GM23338 (cell line): ENCODE measurements at regions not wholly inside any gene's neighbourhood (a gene's known extent, or its start where the extent isn't known, plus 50 kb on each side); places are given as distances from the start of the nearest gene placed in this dataset.

Source experiments
- ATAC-seq: fragments of 200-7000 bp; cut with Tn5 transposase; 3 replicates; pipeline ENCODE4 v1.9.1; 2020
- DNase-seq: peaks from one replicate; pipeline ENCODE4 v3.0.0-alpha.2; 2015; ENCODE audit warnings: low spot score
- H2AFZ ChIP-seq: fragments of 200-600 bp; sonication (generic); 2 replicates; pipeline ENCODE4 v1.8.0; 2016; ENCODE audit warnings: antibody characterized with exemption, mild to moderate bottlenecking, moderate library complexity
- H3F3A ChIP-seq: fragments of 200-600 bp; sonication (generic); replicated peaks from 2 replicates; pipeline ENCODE4 v1.8.0; 2017; ENCODE audit warnings: antibody characterized with exemption, mixed run types, low read depth
- H3K27ac ChIP-seq: fragments of 200-600 bp; sonication (generic); 2 replicates; pipeline ENCODE4 v1.6.1; 2016; ENCODE audit warnings: low read depth
- H3K27me3 ChIP-seq: fragments of 200-600 bp; sonication (generic); 2 replicates; pipeline ENCODE4 v1.8.0; 2016; ENCODE audit warnings: mild to moderate bottlenecking, mixed run types, moderate library complexity; ENCODE audit not compliant: insufficient read depth
- H3K36me3 ChIP-seq: fragments of 200-600 bp; sonication (generic); 2 replicates; pipeline ENCODE4 v1.8.0; 2016; ENCODE audit warnings: mild to moderate bottlenecking; ENCODE audit not compliant: insufficient read depth
- H3K4me1 ChIP-seq: fragments of 200-600 bp; sonication (generic); 2 replicates; pipeline ENCODE4 v1.8.0; 2016; ENCODE audit warnings: mild to moderate bottlenecking, moderate library complexity; ENCODE audit not compliant: insufficient read depth
- H3K4me2 ChIP-seq: fragments of 200-600 bp; sonication (generic); 2 replicates; pipeline ENCODE4 v1.7.1; 2017; ENCODE audit warnings: mixed run types
- H3K4me3 ChIP-seq: fragments of 200-600 bp; sonication (generic); 2 replicates; pipeline ENCODE4 v1.6.1; 2016; ENCODE audit warnings: mixed run types
- H3K79me2 ChIP-seq: fragments of 200-600 bp; sonication (generic); replicated peaks from 2 replicates; pipeline ENCODE4 v1.8.0; 2017; ENCODE audit warnings: mild to moderate bottlenecking; ENCODE audit not compliant: insufficient read depth
- H3K9me2 ChIP-seq: fragments of 200-600 bp; sonication (generic); 2 replicates; pipeline ENCODE4 v1.8.0; 2017; ENCODE audit not compliant: insufficient read depth
- H4K20me1 ChIP-seq: fragments of 200-600 bp; sonication (generic); replicated peaks from 2 replicates; pipeline ENCODE4 v1.8.0; 2017; ENCODE audit warnings: mild to moderate bottlenecking; ENCODE audit not compliant: insufficient read depth
- H3K27ac Mint-ChIP-seq: 2 replicates; pipeline ENCODE4 v1.8.0; 2020; ENCODE audit warnings: inconsistent platforms, mild to moderate bottlenecking, moderate library complexity, mixed read lengths
- H3K27me3 Mint-ChIP-seq: 3 replicates; pipeline ENCODE4 v1.8.0; 2022; ENCODE audit warnings: low read depth, mild to moderate bottlenecking, moderate library complexity, mixed read lengths, inconsistent platforms; ENCODE audit not compliant: insufficient read depth, poor library complexity
- H3K36me3 Mint-ChIP-seq: 3 replicates; pipeline ENCODE4 v1.8.0; 2021; ENCODE audit warnings: low read depth, mild to moderate bottlenecking, inconsistent platforms, moderate library complexity, mixed read lengths
- H3K4me1 Mint-ChIP-seq: 3 replicates; pipeline ENCODE4 v1.8.0; 2020; ENCODE audit warnings: mild to moderate bottlenecking, inconsistent platforms, mixed read lengths
- H3K4me3 Mint-ChIP-seq: 3 replicates; pipeline ENCODE4 v1.8.0; 2021; ENCODE audit warnings: moderate library complexity, mild to moderate bottlenecking, inconsistent platforms, mixed read lengths
- H3K9me3 Mint-ChIP-seq: 3 replicates; pipeline ENCODE4 v1.8.0; 2020; ENCODE audit warnings: moderate library complexity, mild to moderate bottlenecking, inconsistent platforms, mixed read lengths
- CREB1 ChIP-seq: fragments of 250-450 bp; sonication (Bioruptor Pico); IDR thresholded peaks from 2 replicates; pipeline ENCODE4 v1.5.0; 2020; ENCODE audit warnings: low read depth, mild to moderate bottlenecking, moderate library complexity
- CTCF ChIP-seq, 2 experiments: fragments of 200-600 bp in 1 of 2; sonication (generic) in 1 of 2; conservative IDR thresholded peaks; 2 replicates each; pipeline versions ENCODE4 v1.5.1 to v1.6.1; 2016 to 2017; ENCODE audit warnings: antibody characterized with exemption in 2 of 2, low read depth in 2 of 2, mild to moderate bottlenecking in 2 of 2, moderate library complexity in 1 of 2
- ETS1 ChIP-seq: IDR thresholded peaks from 2 replicates; pipeline ENCODE4 v1.6.1; 2016; ENCODE audit warnings: antibody characterized with exemption
- EZH2 ChIP-seq: fragments of 200-600 bp; sonication (generic); IDR thresholded peaks from one replicate; pipeline ENCODE4 v1.8.0; 2017; ENCODE audit warnings: antibody characterized with exemption, mild to moderate bottlenecking, low read depth; ENCODE audit not compliant: unreplicated experiment
- EZH2phosphoT487 ChIP-seq: fragments of 200-600 bp; sonication (generic); IDR thresholded peaks from one replicate; pipeline ENCODE4 v1.8.1; 2018; ENCODE audit warnings: antibody characterized with exemption; ENCODE audit not compliant: unreplicated experiment
- JUNB ChIP-seq: IDR thresholded peaks from one replicate; pipeline ENCODE4 v1.6.1; 2016; ENCODE audit warnings: antibody characterized with exemption; ENCODE audit not compliant: unreplicated experiment
- NANOG ChIP-seq: IDR thresholded peaks from 2 replicates; pipeline ENCODE4 v1.6.1; 2016; ENCODE audit warnings: antibody characterized with exemption, borderline replicate concordance
- POLR2AphosphoS5 ChIP-seq: IDR thresholded peaks from 2 replicates; pipeline ENCODE4 v1.6.1; 2016; ENCODE audit warnings: antibody characterized with exemption, low read depth
- REST ChIP-seq: IDR thresholded peaks from one replicate; pipeline ENCODE4 v1.6.1; 2018; ENCODE audit warnings: antibody characterized with exemption; ENCODE audit not compliant: unreplicated experiment
- STAT1 ChIP-seq: IDR thresholded peaks from one replicate; pipeline ENCODE4 v1.6.1; 2016; ENCODE audit warnings: antibody characterized with exemption; ENCODE audit not compliant: unreplicated experiment
- ZNF114 ChIP-seq: fragments of 250-450 bp; sonication (Bioruptor Pico); IDR thresholded peaks from 2 replicates; pipeline ENCODE4 v1.5.0; 2020; ENCODE audit warnings: mild to moderate bottlenecking, moderate library complexity
- ZNF331 ChIP-seq: fragments of 250-450 bp; sonication (Bioruptor Pico); IDR thresholded peaks from 2 replicates; pipeline ENCODE4 v1.5.0; 2020; ENCODE audit warnings: low read depth, mild to moderate bottlenecking, moderate library complexity
- ZNF462 ChIP-seq: fragments of 250-450 bp; sonication (Bioruptor Pico); IDR thresholded peaks from 2 replicates; pipeline ENCODE4 v1.5.0; 2020; ENCODE audit warnings: mild to moderate bottlenecking, moderate library complexity

- ATAC-seq (no peak), DNase-seq (no peak)
- no peaks in the 10 kb centered on the region for H3K27me3 ChIP-seq
Measured at GRCh38 chr9:106218854-106219253, 524.5 kb downstream of the TMEM38B start.

More at GRCh38 chr9:106218854-106219253, 524.5 kb downstream of the TMEM38B start:
- H3K4me1 ChIP-seq, result 0 out of 2 replicates have a peak, but pooled peaks cover 2% of the 10 kb centered on the region
- no peak overlapping the region for H3K4me2 ChIP-seq
- no peaks in the 10 kb centered on the region for H3K36me3 ChIP-seq
- H4K20me1 ChIP-seq, result no peaks in the 10 kb centered on the region
- no peak overlapping the region for H3K27ac ChIP-seq
- Mint-ChIP-seq H3K9me3 (no peaks in the 10 kb centered on the region), H3K4me1 (no peaks in the 10 kb centered on the region), H3K36me3 (no peaks in the 10 kb centered on the region), H3K27me3 (no peaks in the 10 kb centered on the region), H3K4me3 (no peak overlapping the region), H3K27ac (no peak overlapping the region)
- no peak overlapping the region for H2AFZ ChIP-seq
- no peak overlapping the region for H3K4me3 ChIP-seq
- 0 out of 2 replicates have a peak, but pooled peaks cover 3% of the 10 kb centered on the region for H3K9me2 ChIP-seq
- H3K79me2 ChIP-seq, result no peaks in the 10 kb centered on the region
- TF ChIP-seq JUNB (no peak), REST (no peak), EZH2 (no peak), ZNF114 (no peak), ETS1 (no peak), CREB1 (CRISPR knock-in tag) (no peak), CTCF (conservative IDR thresholded peaks at IDR 0.05; ENCODE audit: low read depth in 2 of 2) (no peak), ZNF331 (CRISPR knock-in tag) (no peak), POLR2AphosphoS5 (no peak), STAT1 (no peak), EZH2phosphoT487 (no peak), NANOG (no peak), ZNF462 (CRISPR knock-in tag) (no peak)
- H3F3A ChIP-seq, result no peaks in the 10 kb centered on the region
